ENCODE measurements at regions not wholly inside any gene's neighbourhood (a gene's known extent, or its start where the extent isn't known, plus 50 kb on each side); places are given as distances from the start of the nearest gene placed in this dataset.

DNA sequence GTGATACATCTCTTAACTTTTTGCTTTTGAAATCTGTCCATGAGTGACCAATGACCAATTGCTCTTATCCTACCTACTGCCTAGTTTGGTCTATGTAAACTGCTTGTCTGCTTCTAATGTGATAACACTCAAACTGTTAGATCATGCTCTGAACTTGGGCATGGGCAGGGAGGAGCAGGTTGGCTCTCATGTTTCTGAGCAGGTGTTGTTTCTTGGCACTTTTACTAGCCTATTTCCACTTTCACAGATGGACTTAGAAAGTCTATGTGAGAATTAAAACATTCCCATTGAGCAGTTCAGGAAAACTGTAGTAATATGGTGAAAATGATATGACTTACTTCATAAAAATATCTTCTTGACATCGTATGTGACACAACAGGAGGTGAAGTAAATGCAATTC lies 538.4 kb downstream of the HACE1 start:
- DNase-seq = no peak
- Histone ChIP-seq H3K4me2 (ENCODE audit: low read length, poor library complexity, severe bottlenecking) (no peak overlapping the region), H2BK15ac (ENCODE audit: low read depth, poor library complexity, severe bottlenecking) (no peak overlapping the region), H3K9me3 (ENCODE audit: control insufficient read depth, low read length) (no peaks in the 10 kb centered on the region), H3K27me3 (ENCODE audit: control insufficient read depth in 1 of 2, insufficient read depth in 1 of 2, low read length in 2 of 2) (no peaks in the 10 kb centered on the region), H3K23ac (ENCODE audit: low read length in 2 of 2) (no peak overlapping the region), H3K9ac (ENCODE audit: low read length) (no peak overlapping the region), H3K27ac (ENCODE audit: low read length, poor library complexity, severe bottlenecking) (no peak overlapping the region), H3K4ac (ENCODE audit: low read depth in 1 of 2, low read length in 2 of 2) (no peak overlapping the region), H3K79me1 (replicated peaks; ENCODE audit: low read length, poor library complexity, severe bottlenecking) (no peaks in the 10 kb centered on the region), H3K4me1 (ENCODE audit: control insufficient read depth, insufficient read depth, low read depth, low read length) (no peaks in the 10 kb centered on the region), H2BK12ac (ENCODE audit: low read length in 2 of 2) (no peak overlapping the region), H3K4me3 (ENCODE audit: insufficient read depth in 1 of 2, low read depth in 1 of 2, low read length in 2 of 2) (no peak overlapping the region), H2AK5ac (ENCODE audit: low read length, severe bottlenecking) (no peak overlapping the region), H3K14ac (ENCODE audit: low read length in 2 of 2) (no peak overlapping the region), H3K18ac (ENCODE audit: low read depth in 1 of 2, low read length in 2 of 2) (no peak overlapping the region), H4K91ac (ENCODE audit: low read length) (no peak overlapping the region), H2BK5ac (ENCODE audit: low read depth, low read length, poor library complexity, severe bottlenecking) (no peak overlapping the region), H2BK120ac (ENCODE audit: low read depth, low read length) (no peak overlapping the region), H3K36me3 (ENCODE audit: control insufficient read depth in 1 of 2, insufficient read depth in 2 of 2, low read depth in 1 of 2, low read length in 2 of 2) (no peaks in the 10 kb centered on the region), H2AFZ (ENCODE audit: low read depth, low read length) (no peak overlapping the region), H4K8ac (ENCODE audit: low read length) (no peak overlapping the region)
- no CpG with 5 or more reads among the region's 1 CpG for WGBS

- no peak overlapping the region for H3K23ac ChIP-seq (ENCODE audit: low read length in 2 of 2)
- H2BK12ac ChIP-seq (ENCODE audit: low read length in 2 of 2) = no peak overlapping the region
- no peak overlapping the region for H3K4me3 ChIP-seq (ENCODE audit: insufficient read depth in 1 of 2, low read depth in 1 of 2, low read length in 2 of 2)
- no peak for DNase-seq
- no peak overlapping the region for H4K91ac ChIP-seq (ENCODE audit: low read length)
- H2BK5ac ChIP-seq (ENCODE audit: low read depth, low read length, poor library complexity, severe bottlenecking) = no peak overlapping the region
- no peak overlapping the region for H3K9ac ChIP-seq (ENCODE audit: low read length)
- H3K14ac ChIP-seq (ENCODE audit: low read length in 2 of 2) = no peak overlapping the region
- H2AK5ac ChIP-seq (ENCODE audit: low read length, severe bottlenecking) = no peak overlapping the region
- no peak overlapping the region for H2BK120ac ChIP-seq (ENCODE audit: low read depth, low read length)
- 85% methylated on average over 4 of the region's 4 CpGs for WGBS
- H2AFZ ChIP-seq (ENCODE audit: low read depth, low read length) = no peak overlapping the region
- H3K4ac ChIP-seq (ENCODE audit: low read depth in 1 of 2, low read length in 2 of 2) = no peak overlapping the region
- no peaks in the 10 kb centered on the region for H3K36me3 ChIP-seq (ENCODE audit: control insufficient read depth in 1 of 2, insufficient read depth in 2 of 2, low read depth in 1 of 2, low read length in 2 of 2)
- no peaks in the 10 kb centered on the region for H3K4me1 ChIP-seq (ENCODE audit: control insufficient read depth, insufficient read depth, low read depth, low read length)
- no peak overlapping the region for H3K18ac ChIP-seq (ENCODE audit: low read depth in 1 of 2, low read length in 2 of 2)
- no peaks in the 10 kb centered on the region for H3K27me3 ChIP-seq (ENCODE audit: control insufficient read depth in 1 of 2, insufficient read depth in 1 of 2, low read length in 2 of 2)
- no peaks in the 10 kb centered on the region for H3K79me1 ChIP-seq (replicated peaks; ENCODE audit: low read length, poor library complexity, severe bottlenecking)
- no peaks in the 10 kb centered on the region for H3K9me3 ChIP-seq (ENCODE audit: control insufficient read depth, low read length)
- no peak overlapping the region for H3K4me2 ChIP-seq (ENCODE audit: low read length, poor library complexity, severe bottlenecking)
- H4K8ac ChIP-seq (ENCODE audit: low read length) = no peak overlapping the region
- H3K27ac ChIP-seq (ENCODE audit: low read length, poor library complexity, severe bottlenecking) = no peak overlapping the region
- H2BK15ac ChIP-seq (ENCODE audit: low read depth, poor library complexity, severe bottlenecking) = no peak overlapping the region
These were observed 538.8 kb downstream of the HACE1 start for GRCh38 chr6:104320896-104321295.

GRCh38 chr6:104312851-104313250 lies 546.9 kb downstream of the HACE1 start:
- Histone ChIP-seq H3K4me3 (ENCODE audit: insufficient read depth in 1 of 2, low read depth in 1 of 2, low read length in 2 of 2) (no peak overlapping the region), H3K23ac (ENCODE audit: low read length in 2 of 2) (no peak overlapping the region), H3K14ac (ENCODE audit: low read length in 2 of 2) (no peak overlapping the region), H2BK12ac (ENCODE audit: low read length in 2 of 2) (no peak overlapping the region), H2BK120ac (ENCODE audit: low read depth, low read length) (no peak overlapping the region), H3K27ac (ENCODE audit: low read length, poor library complexity, severe bottlenecking) (no peak overlapping the region), H3K4me1 (ENCODE audit: control insufficient read depth, insufficient read depth, low read depth, low read length) (no peaks in the 10 kb centered on the region), H2BK5ac (ENCODE audit: low read depth, low read length, poor library complexity, severe bottlenecking) (no peak overlapping the region), H3K18ac (ENCODE audit: low read depth in 1 of 2, low read length in 2 of 2) (no peak overlapping the region), H3K27me3 (ENCODE audit: control insufficient read depth in 1 of 2, insufficient read depth in 1 of 2, low read length in 2 of 2) (no peaks in the 10 kb centered on the region), H3K9ac (ENCODE audit: low read length) (no peak overlapping the region), H3K4ac (ENCODE audit: low read depth in 1 of 2, low read length in 2 of 2) (no peak overlapping the region), H4K8ac (ENCODE audit: low read length) (no peak overlapping the region), H2AK5ac (ENCODE audit: low read length, severe bottlenecking) (no peak overlapping the region), H2AFZ (ENCODE audit: low read depth, low read length) (no peak overlapping the region), H3K9me3 (ENCODE audit: control insufficient read depth, low read length) (no peaks in the 10 kb centered on the region), H3K79me1 (replicated peaks; ENCODE audit: low read length, poor library complexity, severe bottlenecking) (no peaks in the 10 kb centered on the region), H3K4me2 (ENCODE audit: low read length, poor library complexity, severe bottlenecking) (no peak overlapping the region), H2BK15ac (ENCODE audit: low read depth, poor library complexity, severe bottlenecking) (no peak overlapping the region), H3K36me3 (ENCODE audit: control insufficient read depth in 1 of 2, insufficient read depth in 2 of 2, low read depth in 1 of 2, low read length in 2 of 2) (no peaks in the 10 kb centered on the region), H4K91ac (ENCODE audit: low read length) (no peak overlapping the region)
- WGBS = no CpG with 5 or more reads among the region's 3 CpGs
- DNase-seq = no peak

GRCh38 chr6:104306211-104306610 lies 553.5 kb downstream of the HACE1 start:
- no peak overlapping the region for H2BK12ac ChIP-seq (ENCODE audit: low read length in 2 of 2)
- H4K8ac ChIP-seq (ENCODE audit: low read length) = no peak overlapping the region
- 87% methylated on average over 1 of the region's 2 CpGs for WGBS
- H3K4ac ChIP-seq (ENCODE audit: low read depth in 1 of 2, low read length in 2 of 2) = no peak overlapping the region
- H2BK120ac ChIP-seq (ENCODE audit: low read depth, low read length) = no peak overlapping the region
- no peaks in the 10 kb centered on the region for H3K36me3 ChIP-seq (ENCODE audit: control insufficient read depth in 1 of 2, insufficient read depth in 2 of 2, low read depth in 1 of 2, low read length in 2 of 2)
- no peak overlapping the region for H2AK5ac ChIP-seq (ENCODE audit: low read length, severe bottlenecking)
- H3K9me3 ChIP-seq (ENCODE audit: control insufficient read depth, low read length) = no peaks in the 10 kb centered on the region
- DNase-seq = no peak
- H3K14ac ChIP-seq (ENCODE audit: low read length in 2 of 2) = no peak overlapping the region
- H3K79me1 ChIP-seq (replicated peaks; ENCODE audit: low read length, poor library complexity, severe bottlenecking) = no peaks in the 10 kb centered on the region
- no peak overlapping the region for H3K4me3 ChIP-seq (ENCODE audit: insufficient read depth in 1 of 2, low read depth in 1 of 2, low read length in 2 of 2)
- no peak overlapping the region for H3K9ac ChIP-seq (ENCODE audit: low read length)
- no peak overlapping the region for H3K27ac ChIP-seq (ENCODE audit: low read length, poor library complexity, severe bottlenecking)
- H4K91ac ChIP-seq (ENCODE audit: low read length) = no peak overlapping the region
- H3K4me1 ChIP-seq (ENCODE audit: control insufficient read depth, insufficient read depth, low read depth, low read length) = no peaks in the 10 kb centered on the region
- no peak overlapping the region for H3K23ac ChIP-seq (ENCODE audit: low read length in 2 of 2)
- H2AFZ ChIP-seq (ENCODE audit: low read depth, low read length) = no peak overlapping the region
- H3K27me3 ChIP-seq (ENCODE audit: control insufficient read depth in 1 of 2, insufficient read depth in 1 of 2, low read length in 2 of 2) = peaks cover 0 to 3% of the 10 kb centered on the region in 2 experiments
- H3K18ac ChIP-seq (ENCODE audit: low read depth in 1 of 2, low read length in 2 of 2) = no peak overlapping the region
- H3K4me2 ChIP-seq (ENCODE audit: low read length, poor library complexity, severe bottlenecking) = no peak overlapping the region
- H2BK15ac ChIP-seq (ENCODE audit: low read depth, poor library complexity, severe bottlenecking) = no peak overlapping the region
- H2BK5ac ChIP-seq (ENCODE audit: low read depth, low read length, poor library complexity, severe bottlenecking) = no peak overlapping the region

All from mesenchymal stem cell (in vitro differentiated cells and primary cell).